Upper lobe of left lung (tissue), 6 donors: ENCODE measurements at regions not wholly inside any gene's neighbourhood (a gene's known extent, or its start where the extent isn't known, plus 50 kb on each side); places are given as distances from the start of the nearest gene placed in this dataset.
A peak's percentile ranks its signal among the peaks of the same experiment; 100 is the strongest.

Experiments
- ATAC-seq, 2 donors: fragments of 200-7000 bp; cut with Tn5 transposase; one replicate each; pipeline ENCODE4 v1.9.1; 2022; ENCODE audit warnings: mild to moderate bottlenecking in 2 of 2, moderate library complexity in 2 of 2; ENCODE audit not compliant: low FRiP score in 2 of 2
- DNase-seq, 2 donors: peaks; one replicate each; pipeline ENCODE4 v3.0.0-alpha.2; 2019 to 2020
- H3K27ac ChIP-seq, 4 donors: fragments of 200-600 bp; sonication (generic); one replicate each; pipeline ENCODE4 v1.5.1; 2016 to 2019
- H3K27me3 ChIP-seq, 4 donors: fragments of 200-600 bp; sonication (generic); one replicate each; pipeline ENCODE4 v1.5.1; 2017 to 2019
- H3K36me3 ChIP-seq, 4 donors: fragments of 200-600 bp; sonication (generic); one replicate each; pipeline ENCODE4 v1.5.1; 2016 to 2019
- H3K4me1 ChIP-seq, 4 donors: fragments of 200-600 bp; sonication (generic); one replicate each; pipeline ENCODE4 v1.5.1; 2018 to 2019
- H3K4me3 ChIP-seq, 4 donors: fragments of 200-600 bp; sonication (generic); one replicate each; pipeline ENCODE4 v1.5.1; 2017 to 2019; ENCODE audit warnings: mild to moderate bottlenecking in 2 of 4, moderate library complexity in 1 of 4
- H3K9me3 ChIP-seq, 4 donors: fragments of 200-600 bp; sonication (generic); one replicate each; pipeline ENCODE4 v1.5.1; 2018 to 2019
- EP300 ChIP-seq, 4 donors: sonication (generic); formaldehyde crosslinking; IDR thresholded peaks; one replicate each; pipeline ENCODE4 v1.5.1; 2017; ENCODE audit warnings: antibody characterized with exemption in 4 of 4, control low read depth in 2 of 4
- POLR2A ChIP-seq, 4 donors: fragments of 450-650 bp; IDR thresholded peaks; one replicate each; pipeline ENCODE4 v1.5.1; 2016 to 2017; ENCODE audit warnings: antibody characterized with exemption in 4 of 4, mild to moderate bottlenecking in 2 of 4
- POLR2AphosphoS5 ChIP-seq, 2 donors: sonication (generic); formaldehyde crosslinking; IDR thresholded peaks; one replicate each; pipeline ENCODE4 v1.5.1; 2017; ENCODE audit warnings: antibody characterized with exemption in 2 of 2
- WGBS, 2 donors: methylation state at CpG; one replicate each; pipeline ENCODE4 v1.1.5; 2017 to 2018; 5-methylcytosine and 5-hydroxymethylcytosine counted together
- TF ChIP-seq, protein P1 (sequence below), 6 experiments: fragments of 450-650 bp in 4 of 6; fragments of 200-600 bp in 2 of 6; sonication (generic) in 2 of 6; IDR thresholded peaks; one replicate each; pipeline ENCODE4 v1.5.1; 2016 to 2019; ENCODE audit warnings: antibody characterized with exemption in 6 of 6
- donor health status: DM: no; HTN: no; CAD: no; lungs with moderate emphysema.
- donor health status: DM: no; HTN: yes; CAD: no; lungs with severe emphysema.

DNA sequence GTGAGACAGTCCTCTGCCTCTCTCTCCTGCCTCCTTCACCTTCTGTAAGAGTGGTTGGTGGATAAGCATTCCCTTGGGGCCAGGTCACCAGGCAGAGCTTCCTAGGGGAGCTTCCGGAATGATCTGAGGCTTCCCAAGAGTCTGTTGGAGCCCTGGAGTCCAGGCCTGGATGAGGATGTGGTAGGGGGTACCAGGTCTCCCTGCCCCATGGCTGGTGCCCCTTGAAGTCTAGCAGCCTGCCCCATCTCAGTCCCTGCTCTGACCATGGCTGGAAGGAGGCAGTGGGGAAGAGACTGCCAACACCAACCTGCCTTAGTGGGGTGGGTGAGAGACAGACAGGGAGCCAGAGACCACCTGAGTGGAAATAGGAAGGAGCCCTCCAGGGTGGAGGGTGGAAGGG, 1316.9 kb downstream of the UQCRFS1 start:
- WGBS, 2 donors = 83 to 100% methylated on average over 1 of the region's 1 CpG
- Histone ChIP-seq H3K36me3 (no peaks in the 10 kb centered on the region), H3K4me3 (no peak overlapping the region), H3K4me1 (no peaks in the 10 kb centered on the region), H3K27ac (no peak overlapping the region), H3K9me3 (no peaks in the 10 kb centered on the region), H3K27me3 (no peaks in the 10 kb centered on the region)
- TF ChIP-seq POLR2A (IDR thresholded peaks at IDR 0.05) (no peak), POLR2AphosphoS5 (IDR thresholded peaks at IDR 0.05) (no peak), EP300 (IDR thresholded peaks at IDR 0.05) (no peak)
- TF ChIP-seq, protein P1, sequence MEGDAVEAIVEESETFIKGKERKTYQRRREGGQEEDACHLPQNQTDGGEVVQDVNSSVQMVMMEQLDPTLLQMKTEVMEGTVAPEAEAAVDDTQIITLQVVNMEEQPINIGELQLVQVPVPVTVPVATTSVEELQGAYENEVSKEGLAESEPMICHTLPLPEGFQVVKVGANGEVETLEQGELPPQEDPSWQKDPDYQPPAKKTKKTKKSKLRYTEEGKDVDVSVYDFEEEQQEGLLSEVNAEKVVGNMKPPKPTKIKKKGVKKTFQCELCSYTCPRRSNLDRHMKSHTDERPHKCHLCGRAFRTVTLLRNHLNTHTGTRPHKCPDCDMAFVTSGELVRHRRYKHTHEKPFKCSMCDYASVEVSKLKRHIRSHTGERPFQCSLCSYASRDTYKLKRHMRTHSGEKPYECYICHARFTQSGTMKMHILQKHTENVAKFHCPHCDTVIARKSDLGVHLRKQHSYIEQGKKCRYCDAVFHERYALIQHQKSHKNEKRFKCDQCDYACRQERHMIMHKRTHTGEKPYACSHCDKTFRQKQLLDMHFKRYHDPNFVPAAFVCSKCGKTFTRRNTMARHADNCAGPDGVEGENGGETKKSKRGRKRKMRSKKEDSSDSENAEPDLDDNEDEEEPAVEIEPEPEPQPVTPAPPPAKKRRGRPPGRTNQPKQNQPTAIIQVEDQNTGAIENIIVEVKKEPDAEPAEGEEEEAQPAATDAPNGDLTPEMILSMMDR (IDR thresholded peaks at IDR 0.05) = no peak
- DNase-seq = no peak
- no peak for ATAC-seq

DNA sequence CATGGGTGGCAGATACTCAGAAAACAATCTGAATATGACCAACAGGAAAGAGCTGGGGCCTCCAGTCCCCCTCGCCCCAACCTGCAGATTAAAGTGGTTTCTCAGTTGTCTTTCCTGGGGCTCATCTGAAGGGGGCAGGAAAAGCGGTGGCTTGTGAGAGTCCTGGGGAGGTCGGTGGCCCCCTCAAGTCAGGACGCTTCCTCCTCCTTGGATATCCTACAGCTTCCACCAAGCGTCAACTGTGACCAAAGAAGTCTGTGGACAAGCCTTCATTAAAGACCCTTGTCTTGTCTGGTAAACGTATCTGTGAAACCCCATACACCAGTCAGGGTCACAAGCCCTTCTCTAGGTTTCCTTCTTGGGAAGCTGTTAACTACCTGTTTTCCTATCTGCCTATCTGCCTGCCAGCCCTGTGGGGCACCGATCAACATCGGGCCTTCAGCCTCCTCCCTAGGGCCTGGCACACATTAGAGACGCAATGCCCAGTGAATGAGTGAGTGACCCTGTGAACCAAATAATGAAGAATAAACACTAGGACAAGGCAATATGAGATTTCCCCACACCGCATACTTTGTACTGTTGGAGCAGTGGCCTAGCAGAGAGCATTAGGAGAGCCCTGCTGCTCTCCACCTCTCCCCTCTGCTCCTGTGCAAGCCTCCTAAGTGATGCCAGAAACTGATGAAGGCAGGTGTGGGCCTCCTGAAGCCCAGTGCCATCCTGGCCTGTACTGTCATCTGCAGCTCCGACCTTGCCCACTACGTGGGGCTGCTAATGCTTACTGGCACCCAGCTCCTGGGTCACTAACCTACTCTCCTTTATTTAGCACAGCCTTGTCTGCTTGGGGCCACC, 1317.8 kb downstream of the UQCRFS1 start:
- no peak for ATAC-seq
- WGBS, 2 donors = 71 to 84% methylated on average over 11 to 12 of the region's 12 CpGs
- no peak overlapping the region for H3K4me3 ChIP-seq

GRCh38 chr19:27892500-27892899, 1320.5 kb downstream of the UQCRFS1 start:
- Histone ChIP-seq H3K27ac (no peak overlapping the region), H3K27me3 (no peaks in the 10 kb centered on the region), H3K9me3 (no peaks in the 10 kb centered on the region), H3K4me3 (no peak overlapping the region), H3K36me3 (no peaks in the 10 kb centered on the region), H3K4me1 (no peaks in the 10 kb centered on the region)
- WGBS, 2 donors = 74 to 80% methylated on average over 2 of the region's 2 CpGs
- DNase-seq = no peak
- TF ChIP-seq, protein P1 (IDR thresholded peaks at IDR 0.05) = no peak
- no peak for TF ChIP-seq POLR2A (IDR thresholded peaks at IDR 0.05)
- TF ChIP-seq POLR2AphosphoS5 (IDR thresholded peaks at IDR 0.05) = no peak
- TF ChIP-seq EP300 (IDR thresholded peaks at IDR 0.05) = no peak
- no peak for ATAC-seq

More for the DNA sequence above, 1317.8 kb downstream of the UQCRFS1 start:
- H3K27ac ChIP-seq = no peak overlapping the region
- no peak for TF ChIP-seq POLR2A (IDR thresholded peaks at IDR 0.05)
- no peak for TF ChIP-seq EP300 (IDR thresholded peaks at IDR 0.05)
- TF ChIP-seq, protein P1 (IDR thresholded peaks at IDR 0.05) = no peak
- no peak for TF ChIP-seq POLR2AphosphoS5 (IDR thresholded peaks at IDR 0.05)
- no peaks in the 10 kb centered on the region for H3K27me3 ChIP-seq
- no peaks in the 10 kb centered on the region for H3K9me3 ChIP-seq
- no peaks in the 10 kb centered on the region for H3K4me1 ChIP-seq
- H3K36me3 ChIP-seq = no peaks in the 10 kb centered on the region
- DNase-seq = no peak

DNA sequence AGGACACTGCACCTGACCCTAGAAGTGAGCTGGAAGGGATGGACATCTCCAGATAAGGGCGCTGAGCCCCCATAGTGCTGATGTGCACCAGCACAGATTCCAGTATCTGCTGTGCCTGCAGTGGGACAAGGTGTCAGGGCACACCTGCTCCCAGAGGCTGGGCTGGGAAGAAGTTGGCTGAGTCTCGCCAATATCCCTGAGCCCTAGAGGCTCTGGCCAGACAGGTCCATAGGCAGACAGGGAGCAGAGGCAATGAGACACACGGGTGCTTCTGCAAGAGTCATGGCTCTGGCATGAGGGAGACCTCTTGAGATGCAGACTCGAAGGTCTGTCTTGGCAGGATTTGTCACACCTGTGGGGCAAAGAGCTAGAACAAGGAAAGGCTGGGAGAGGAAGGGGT, 1321.5 kb downstream of the UQCRFS1 start:
- no peak for ATAC-seq
- WGBS, 2 donors = 42 to 56% methylated on average over 2 to 4 of the region's 4 CpGs
- no peak for DNase-seq
- TF ChIP-seq EP300 (IDR thresholded peaks at IDR 0.05) = no peak
- no peak for TF ChIP-seq POLR2A (IDR thresholded peaks at IDR 0.05)
- no peak for TF ChIP-seq POLR2AphosphoS5 (IDR thresholded peaks at IDR 0.05)
- TF ChIP-seq, protein P1 (IDR thresholded peaks at IDR 0.05) = no peak
- H3K4me3 ChIP-seq = no peak overlapping the region
- H3K36me3 ChIP-seq = no peaks in the 10 kb centered on the region
- H3K27ac ChIP-seq = no peak overlapping the region
- no peaks in the 10 kb centered on the region for H3K27me3 ChIP-seq
- no peaks in the 10 kb centered on the region for H3K4me1 ChIP-seq
- peaks cover 0 to 5% (median 0%) of the 10 kb centered on the region in 4 donors for H3K9me3 ChIP-seq

- TF ChIP-seq, protein P1 (IDR thresholded peaks at IDR 0.05) = no peak
- TF ChIP-seq EP300 (IDR thresholded peaks at IDR 0.05) = no peak
- no peak for TF ChIP-seq POLR2A (IDR thresholded peaks at IDR 0.05)
- TF ChIP-seq POLR2AphosphoS5 (IDR thresholded peaks at IDR 0.05) = no peak
- no peaks in the 10 kb centered on the region for H3K4me1 ChIP-seq
- peaks cover 0 to 5% (median 0%) of the 10 kb centered on the region in 4 donors for H3K9me3 ChIP-seq
- H3K4me3 ChIP-seq = no peak overlapping the region
- no peak overlapping the region for H3K27ac ChIP-seq
- H3K27me3 ChIP-seq = no peaks in the 10 kb centered on the region
- DNase-seq = peak in 1 of 2 donors; percentile 38
- H3K36me3 ChIP-seq = no peaks in the 10 kb centered on the region
- 41 to 50% methylated on average over 2 to 5 of the region's 5 CpGs for WGBS, 2 donors
- ATAC-seq = no peak
These were observed 1322.3 kb downstream of the UQCRFS1 start for GRCh38 chr19:27890696-27891095.
